GM20000 (cell line): ENCODE measurements at regions not wholly inside any gene's neighbourhood (a gene's known extent, or its start where the extent isn't known, plus 50 kb on each side); places are given as distances from the start of the nearest gene placed in this dataset.

Source experiments
- DNase-seq: peaks from one replicate; pipeline ENCODE4 v3.0.0; 2012; ENCODE audit warnings: low spot score
- CTCF ChIP-seq: IDR thresholded peaks from 2 replicates; pipeline ENCODE4 v1.5.1; 2012; ENCODE audit warnings: mild to moderate bottlenecking, control low read depth; ENCODE audit errors: extremely low read depth, missing control alignments

- no peak for DNase-seq
- TF ChIP-seq CTCF = no peak
These were observed 439.6 kb upstream of the MMADHC start for GRCh38 chr2:150027164-150027563.

GRCh38 chr2:150023663-150024062 lies 436.1 kb upstream of the MMADHC start:
- no peak for TF ChIP-seq CTCF
- no peak for DNase-seq

- DNase-seq = no peak
- TF ChIP-seq CTCF = no peak
These were observed 435.5 kb upstream of the MMADHC start for GRCh38 chr2:150023044-150023443.

GRCh38 chr2:150020937-150021673 lies 433.5 kb upstream of the MMADHC start:
- no peak for TF ChIP-seq CTCF
- no peak for DNase-seq

GRCh38 chr2:150020221-150020620 lies 432.6 kb upstream of the MMADHC start:
- TF ChIP-seq CTCF = no peak
- DNase-seq = no peak

- TF ChIP-seq CTCF = no peak
- DNase-seq = no peak
These were observed 431.5 kb upstream of the MMADHC start for GRCh38 chr2:150019063-150019462.

GRCh38 chr2:150012986-150013385 lies 425.4 kb upstream of the MMADHC start:
- no peak for DNase-seq
- TF ChIP-seq CTCF = no peak
